Body of pancreas (tissue), 4 donors: ENCODE measurements at regions not wholly inside any gene's neighbourhood (a gene's known extent, or its start where the extent isn't known, plus 50 kb on each side); places are given as distances from the start of the nearest gene placed in this dataset.
"Not testable (repeated sequence)": the region's sequence is repeated elsewhere in the genome, so short reads cannot be mapped to it uniquely, and the experiment has no call there.

Source experiments
- CTCF ChIP-seq, 7 experiments: fragments of 450-650 bp in 4 of 7; fragments of 200-600 bp in 3 of 7; sonication (generic) in 3 of 7; IDR thresholded peaks; one replicate each; pipeline ENCODE4 v1.5.1; 2016 to 2019; ENCODE audit warnings: antibody characterized with exemption in 7 of 7
- POLR2A ChIP-seq, 3 donors: fragments of 450-650 bp; IDR thresholded peaks; one replicate each; pipeline ENCODE4 v1.6.1; 2016; ENCODE audit warnings: antibody characterized with exemption in 3 of 3, mild to moderate bottlenecking in 2 of 3

GRCh38 chr6:27549241-27549598 is 76.3 kb upstream of the ZNF184 start:
- not testable (repeated sequence) for TF ChIP-seq CTCF, POLR2A (IDR thresholded peaks at IDR 0.05)
